Ascending aorta (tissue), 2 donors: ENCODE measurements at regions not wholly inside any gene's neighbourhood (a gene's known extent, or its start where the extent isn't known, plus 50 kb on each side); places are given as distances from the start of the nearest gene placed in this dataset.

Experiments used
- DNase-seq, 2 donors: peaks; one replicate each; pipeline ENCODE4 v3.0.0-alpha.2; 2019; ENCODE audit warnings: low spot score in 2 of 2
- H3K27ac ChIP-seq, 2 donors: fragments of 200-600 bp; sonication (generic); one replicate each; pipeline ENCODE4 v1.5.1; 2016 to 2017; ENCODE audit warnings: mild to moderate bottlenecking in 1 of 2
- H3K27me3 ChIP-seq: fragments of 200-600 bp; sonication (generic); one replicate; pipeline ENCODE4 v1.5.1; 2017
- H3K36me3 ChIP-seq, 2 donors: fragments of 200-600 bp; sonication (generic); one replicate each; pipeline ENCODE4 v1.5.1; 2016
- H3K4me1 ChIP-seq, 2 donors: fragments of 200-600 bp; sonication (generic); one replicate each; pipeline ENCODE4 v1.5.1; 2016 to 2017; ENCODE audit warnings: mild to moderate bottlenecking in 1 of 2
- H3K4me3 ChIP-seq, 2 donors: fragments of 200-600 bp; sonication (generic); one replicate each; pipeline ENCODE4 v1.5.1; 2016 to 2017; ENCODE audit warnings: mild to moderate bottlenecking in 1 of 2
- H3K9me3 ChIP-seq, 2 donors: fragments of 200-600 bp; sonication (generic); one replicate each; pipeline ENCODE4 v1.5.1; 2016
- intact Hi-C: fragments of 100-400 bp; cut with DNase I; formaldehyde crosslinking; loops from one replicate; pipeline ENCODE4 v1.15.1; 2023
- TF ChIP-seq, protein P1 (sequence below), 3 experiments: fragments of 200-600 bp in 2 of 3; fragments of 450-650 bp in 1 of 3; sonication (generic) in 2 of 3; IDR thresholded peaks; one replicate each; pipeline ENCODE4 v1.5.1; 2016 to 2019; ENCODE audit warnings: antibody characterized with exemption in 3 of 3, mild to moderate bottlenecking in 1 of 3, moderate library complexity in 1 of 3

GRCh38 chr5:28743025-28743715, 1704.8 kb upstream of the CDH9 start:
- Histone ChIP-seq H3K27ac (no peak overlapping the region), H3K27me3 (no peaks in the 10 kb centered on the region), H3K36me3 (no peaks in the 10 kb centered on the region), H3K4me3 (no peak overlapping the region), H3K4me1 (no peaks in the 10 kb centered on the region), H3K9me3 (no peaks in the 10 kb centered on the region)
- TF ChIP-seq, protein P1, sequence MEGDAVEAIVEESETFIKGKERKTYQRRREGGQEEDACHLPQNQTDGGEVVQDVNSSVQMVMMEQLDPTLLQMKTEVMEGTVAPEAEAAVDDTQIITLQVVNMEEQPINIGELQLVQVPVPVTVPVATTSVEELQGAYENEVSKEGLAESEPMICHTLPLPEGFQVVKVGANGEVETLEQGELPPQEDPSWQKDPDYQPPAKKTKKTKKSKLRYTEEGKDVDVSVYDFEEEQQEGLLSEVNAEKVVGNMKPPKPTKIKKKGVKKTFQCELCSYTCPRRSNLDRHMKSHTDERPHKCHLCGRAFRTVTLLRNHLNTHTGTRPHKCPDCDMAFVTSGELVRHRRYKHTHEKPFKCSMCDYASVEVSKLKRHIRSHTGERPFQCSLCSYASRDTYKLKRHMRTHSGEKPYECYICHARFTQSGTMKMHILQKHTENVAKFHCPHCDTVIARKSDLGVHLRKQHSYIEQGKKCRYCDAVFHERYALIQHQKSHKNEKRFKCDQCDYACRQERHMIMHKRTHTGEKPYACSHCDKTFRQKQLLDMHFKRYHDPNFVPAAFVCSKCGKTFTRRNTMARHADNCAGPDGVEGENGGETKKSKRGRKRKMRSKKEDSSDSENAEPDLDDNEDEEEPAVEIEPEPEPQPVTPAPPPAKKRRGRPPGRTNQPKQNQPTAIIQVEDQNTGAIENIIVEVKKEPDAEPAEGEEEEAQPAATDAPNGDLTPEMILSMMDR (IDR thresholded peaks at IDR 0.05), result no peak
- no peak for DNase-seq
- intact Hi-C loops, result no loop called here

DNA sequence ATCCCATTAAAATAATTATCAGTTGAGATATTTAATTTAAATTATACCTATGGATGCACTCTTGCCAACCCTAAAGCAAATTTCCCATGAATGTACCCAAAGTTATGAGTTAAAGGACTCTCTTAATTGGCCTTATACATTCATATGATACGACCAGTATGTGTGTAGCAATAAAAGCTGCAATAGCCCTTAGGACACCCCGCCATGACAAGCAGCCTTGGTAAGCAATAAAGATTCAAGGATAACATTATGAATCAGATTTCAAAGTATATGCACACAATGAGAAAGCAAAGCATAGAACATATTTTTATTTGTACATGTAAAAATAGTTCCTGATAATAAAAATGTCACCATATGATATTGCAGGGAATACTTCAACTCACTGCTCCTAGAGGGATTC, 1699.3 kb upstream of the CDH9 start:
- TF ChIP-seq, protein P1 (IDR thresholded peaks at IDR 0.05), result no peak
- no peak overlapping the region for H3K4me3 ChIP-seq
- H3K4me1 ChIP-seq, result no peaks in the 10 kb centered on the region
- H3K36me3 ChIP-seq, result no peaks in the 10 kb centered on the region
- no peak overlapping the region for H3K27ac ChIP-seq
- intact Hi-C loops, result no loop called here
- no peaks in the 10 kb centered on the region for H3K27me3 ChIP-seq
- H3K9me3 ChIP-seq, result no peaks in the 10 kb centered on the region
- DNase-seq, result no peak

- H3K4me3 ChIP-seq, result no peak overlapping the region
- intact Hi-C loops, result no loop called here
- TF ChIP-seq, protein P1 (IDR thresholded peaks at IDR 0.05), result no peak
- no peaks in the 10 kb centered on the region for H3K27me3 ChIP-seq
- H3K4me1 ChIP-seq, result no peaks in the 10 kb centered on the region
- no peak for DNase-seq
- no peaks in the 10 kb centered on the region for H3K36me3 ChIP-seq
- H3K27ac ChIP-seq, result no peak overlapping the region
- H3K9me3 ChIP-seq, result no peaks in the 10 kb centered on the region
These were observed 1698.8 kb upstream of the CDH9 start for GRCh38 chr5:28737222-28737621.

- intact Hi-C loops, result no loop called here
- no peaks in the 10 kb centered on the region for H3K4me1 ChIP-seq
- no peaks in the 10 kb centered on the region for H3K27me3 ChIP-seq
- no peak overlapping the region for H3K27ac ChIP-seq
- DNase-seq, result no peak
- no peaks in the 10 kb centered on the region for H3K9me3 ChIP-seq
- TF ChIP-seq, protein P1 (IDR thresholded peaks at IDR 0.05), result no peak
- no peaks in the 10 kb centered on the region for H3K36me3 ChIP-seq
- no peak overlapping the region for H3K4me3 ChIP-seq
These were observed 1696.0 kb upstream of the CDH9 start for GRCh38 chr5:28734396-28734795.

- intact Hi-C loops, result no loop called here
- no peak for DNase-seq
- no peaks in the 10 kb centered on the region for H3K27me3 ChIP-seq
- no peaks in the 10 kb centered on the region for H3K4me1 ChIP-seq
- no peaks in the 10 kb centered on the region for H3K9me3 ChIP-seq
- no peak overlapping the region for H3K27ac ChIP-seq
- no peaks in the 10 kb centered on the region for H3K36me3 ChIP-seq
- TF ChIP-seq, protein P1 (IDR thresholded peaks at IDR 0.05), result no peak
- no peak overlapping the region for H3K4me3 ChIP-seq
These were observed 1690.7 kb upstream of the CDH9 start for GRCh38 chr5:28729067-28729466.

DNA sequence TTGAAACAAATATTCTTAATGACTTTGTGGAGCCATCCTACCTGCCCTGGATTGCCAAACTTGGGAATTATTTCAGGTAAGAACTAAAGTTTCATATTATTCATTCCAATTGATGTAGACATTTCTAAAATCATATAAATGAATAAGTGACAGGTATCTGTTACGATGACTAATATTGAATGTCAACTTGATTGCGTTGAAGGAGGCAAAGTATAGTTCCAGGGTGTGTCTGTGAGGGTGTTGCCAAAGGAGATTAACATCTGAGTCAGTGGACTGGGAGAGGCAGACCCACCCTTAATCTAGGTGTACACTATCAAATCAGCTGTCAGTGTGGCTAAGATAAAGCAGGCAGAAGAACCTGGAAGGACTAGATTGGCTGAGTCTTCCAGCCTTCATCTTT, 1688.4 kb upstream of the CDH9 start:
- no peak overlapping the region for H3K27ac ChIP-seq
- no peaks in the 10 kb centered on the region for H3K36me3 ChIP-seq
- no peaks in the 10 kb centered on the region for H3K27me3 ChIP-seq
- no peak overlapping the region for H3K4me3 ChIP-seq
- intact Hi-C loops, result no loop called here
- no peaks in the 10 kb centered on the region for H3K4me1 ChIP-seq
- TF ChIP-seq, protein P1 (IDR thresholded peaks at IDR 0.05), result no peak
- no peak for DNase-seq
- H3K9me3 ChIP-seq, result no peaks in the 10 kb centered on the region
